ENCODE measurements at regions not wholly inside any gene's neighbourhood (a gene's known extent, or its start where the extent isn't known, plus 50 kb on each side); places are given as distances from the start of the nearest gene placed in this dataset.
"Not testable (repeated sequence)": the region's sequence is repeated elsewhere in the genome, so short reads cannot be mapped to it uniquely, and the experiment has no call there.

- no peak for ATAC-seq
- H3K4me1 Mint-ChIP-seq (ENCODE audit: low read depth): peaks cover 4% of the 10 kb centered on the region
- intact Hi-C loops (cut with micrococcal nuclease): no loop called here
- no peak for DNase-seq
- no peaks in the 10 kb centered on the region for H3K36me3 Mint-ChIP-seq (ENCODE audit: low read depth)
- CTCF ChIA-PET: no interaction called here
- peaks cover 21% of the 10 kb centered on the region for H3K27me3 Mint-ChIP-seq
- H3K4me3 Mint-ChIP-seq: no peak overlapping the region
- no peak overlapping the region for H3K27ac Mint-ChIP-seq
- no peak for TF ChIP-seq CTCF (IDR thresholded peaks at IDR 0.05)
- POLR2A ChIA-PET: no interaction called here
- H3K9me3 Mint-ChIP-seq: no peaks in the 10 kb centered on the region
These were observed 130.0 kb downstream of the KCNJ12 start for GRCh38 chr17:21505819-21506815.

- H3K27ac Mint-ChIP-seq; intact Hi-C loops (cut with micrococcal nuclease): not testable (repeated sequence)
These were observed 131.6 kb downstream of the KCNJ12 start for GRCh38 chr17:21507806-21508205.

GRCh38 chr17:21508211-21508610, 132.1 kb downstream of the KCNJ12 start:
- intact Hi-C loops (cut with micrococcal nuclease): no loop called here
- CTCF ChIA-PET: interaction anchor here (1.1 kb wide), 1 partner anchor 51 kb away, joined by 4 read pairs; no protein-coding TSS in a partner anchor

More at GRCh38 chr17:21507806-21508205, 131.6 kb downstream of the KCNJ12 start:
- DNase-seq; POLR2A ChIA-PET; H3K9me3 Mint-ChIP-seq; H3K4me1 Mint-ChIP-seq (ENCODE audit: low read depth); H3K4me3 Mint-ChIP-seq; H3K36me3 Mint-ChIP-seq (ENCODE audit: low read depth); ATAC-seq: not testable (repeated sequence)
- H3K27me3 Mint-ChIP-seq: peaks cover 29% of the 10 kb centered on the region
- CTCF ChIA-PET: interaction anchor here (1.1 kb wide), 1 partner anchor 51 kb away, joined by 4 read pairs; no protein-coding TSS in a partner anchor

GRCh38 chr17:21509356-21509755, 133.2 kb downstream of the KCNJ12 start:
- POLR2A ChIA-PET; H3K4me1 Mint-ChIP-seq (ENCODE audit: low read depth); H3K9me3 Mint-ChIP-seq; intact Hi-C loops (cut with micrococcal nuclease); DNase-seq; H3K4me3 Mint-ChIP-seq; CTCF ChIA-PET; H3K27ac Mint-ChIP-seq; ATAC-seq; H3K36me3 Mint-ChIP-seq (ENCODE audit: low read depth): not testable (repeated sequence)
- peaks cover 29% of the 10 kb centered on the region for H3K27me3 Mint-ChIP-seq

More at GRCh38 chr17:21508211-21508610, 132.1 kb downstream of the KCNJ12 start:
- POLR2A ChIA-PET: no interaction called here
- DNase-seq (no peak), ATAC-seq (no peak)
- Mint-ChIP-seq H3K36me3 (ENCODE audit: low read depth) (no peaks in the 10 kb centered on the region), H3K9me3 (no peaks in the 10 kb centered on the region), H3K4me1 (ENCODE audit: low read depth) (peaks cover 9% of the 10 kb centered on the region), H3K27me3 (peaks cover 29% of the 10 kb centered on the region), H3K27ac (no peak overlapping the region), H3K4me3 (no peak overlapping the region)
- TF ChIP-seq CTCF (IDR thresholded peaks at IDR 0.05): no peak

- TF ChIP-seq CTCF (IDR thresholded peaks at IDR 0.05): no peak
- intact Hi-C loops (cut with micrococcal nuclease): loop anchor here (5.0 to 10.0 kb wide), 4 partner anchors 54 to 386 kb away; partner anchors contain the start of genes DHRS7B and MAP2K3
- Mint-ChIP-seq H3K9me3 (no peaks in the 10 kb centered on the region), H3K27me3 (peaks cover 29% of the 10 kb centered on the region), H3K4me3 (peak overlapping the region; percentile 66), H3K4me1 (ENCODE audit: low read depth) (peaks cover 9% of the 10 kb centered on the region), H3K27ac (no peak overlapping the region), H3K36me3 (ENCODE audit: low read depth) (no peaks in the 10 kb centered on the region)
- DNase-seq (no peak), ATAC-seq (peak; percentile 20)
- ChIA-PET CTCF (interaction anchor here (1.0 to 4.6 kb wide), 10 partner anchors 10 to 411 kb away, joined by 3 to 62 read pairs (median 10); no protein-coding TSS in a partner anchor), POLR2A (interaction anchor here (1.0 kb wide), 1 partner anchor 223 kb away, joined by 3 read pairs; no protein-coding TSS in a partner anchor)
These were observed 134.7 kb downstream of the KCNJ12 start for GRCh38 chr17:21510686-21511362.
